HEK293 (cell line): ENCODE measurements at regions not wholly inside any gene's neighbourhood (a gene's known extent, or its start where the extent isn't known, plus 50 kb on each side); places are given as distances from the start of the nearest gene placed in this dataset.
A peak's percentile ranks its signal among the peaks of the same experiment; 100 is the strongest.

Source experiments
- CTCF ChIA-PET: fragments of 350-600 bp; formaldehyde crosslinking; extraction: SDS; loops from one replicate; lab custom pipeline; 2021; ENCODE audit warnings: antibody characterized with exemption; lab: Yijun Ruan, JAX
- POLR2A ChIA-PET: fragments of 300-600 bp; formaldehyde crosslinking; extraction: SDS; loops from one replicate; lab custom pipeline; 2020; ENCODE audit warnings: antibody characterized with exemption, inconsistent platforms; lab: Yijun Ruan, JAX
- H3K27ac ChIP-seq: fragments of 200-500 bp; sonication (Bioruptor generic); 2 replicates; pipeline ENCODE4 v1.5.1; 2014; ENCODE audit warnings: low read depth, low read length, control low read depth, inconsistent platforms; ENCODE audit errors: extremely low read depth
- H3K36me3 ChIP-seq, 2 experiments: fragments of 200-500 bp in 1 of 2; sonication (Bioruptor generic) in 1 of 2; 1 replicate in 1 of 2; 2 replicates in 1 of 2; pipeline ENCODE4 v1.5.1; 2014 to 2017; ENCODE audit warnings: inconsistent platforms in 2 of 2, low read length in 2 of 2; ENCODE audit not compliant: control insufficient read depth in 2 of 2, insufficient read depth in 1 of 2
- H3K4me1 ChIP-seq: fragments of 200-500 bp; sonication (Bioruptor generic); 2 replicates; pipeline ENCODE4 v1.5.1; 2014; ENCODE audit warnings: mild to moderate bottlenecking, low read length, inconsistent platforms; ENCODE audit not compliant: control insufficient read depth, insufficient read depth
- H3K4me3 ChIP-seq: 2 replicates; pipeline ENCODE4 v1.5.1; 2011; ENCODE audit warnings: low read depth, mild to moderate bottlenecking, control low read depth, low read length, moderate library complexity
- H3K9me3 ChIP-seq: fragments of 200-500 bp; sonication (Bioruptor generic); 2 replicates; pipeline ENCODE4 v1.5.1; 2014; ENCODE audit warnings: low read depth, low read length, inconsistent platforms; ENCODE audit not compliant: control insufficient read depth, insufficient read depth
- BCL6B ChIP-seq: fragments of 450-650 bp; formaldehyde crosslinking; IDR thresholded peaks from 2 replicates; pipeline ENCODE4 v1.5.1; 2017; ENCODE audit warnings: missing biosample characterization, missing genetic modification characterization
- FEZF1 ChIP-seq: fragments of 450-650 bp; formaldehyde crosslinking; IDR thresholded peaks from 2 replicates; pipeline ENCODE4 v1.5.1; 2016; ENCODE audit warnings: missing biosample characterization, missing genetic modification characterization
- INSM2 ChIP-seq: fragments of 450-650 bp; formaldehyde crosslinking; IDR thresholded peaks from 2 replicates; pipeline ENCODE4 v1.5.1; 2016; ENCODE audit warnings: missing biosample characterization, missing genetic modification characterization
- PBX3 ChIP-seq: sonication (generic); formaldehyde crosslinking; IDR thresholded peaks from 2 replicates; pipeline ENCODE4 v1.8.1; 2022; ENCODE audit warnings: mild to moderate bottlenecking, moderate library complexity, missing genetic modification reagents
- PRDM1 ChIP-seq: fragments of 450-650 bp; formaldehyde crosslinking; IDR thresholded peaks from 2 replicates; pipeline ENCODE4; 2016; ENCODE audit warnings: missing biosample characterization, missing genetic modification characterization
- REST ChIP-seq: fragments of 450-650 bp; formaldehyde crosslinking; IDR thresholded peaks from 2 replicates; pipeline ENCODE4 v1.5.1; 2016; ENCODE audit warnings: missing biosample characterization, missing genetic modification characterization
- ZNF10 ChIP-seq: fragments of 450-650 bp; formaldehyde crosslinking; IDR thresholded peaks from 2 replicates; pipeline ENCODE4 v1.5.1; 2017; ENCODE audit warnings: missing biosample characterization, missing genetic modification characterization
- ZNF146 ChIP-seq: fragments of 450-650 bp; formaldehyde crosslinking; IDR thresholded peaks from 2 replicates; pipeline ENCODE4 v1.5.1; 2016; ENCODE audit warnings: missing biosample characterization, missing genetic modification characterization
- ZNF214 ChIP-seq: fragments of 450-650 bp; formaldehyde crosslinking; IDR thresholded peaks from 2 replicates; pipeline ENCODE4 v1.5.1; 2017; ENCODE audit warnings: missing biosample characterization, mild to moderate bottlenecking, missing genetic modification characterization, borderline replicate concordance
- ZNF23 ChIP-seq: fragments of 450-650 bp; formaldehyde crosslinking; IDR thresholded peaks from 2 replicates; pipeline ENCODE4 v1.5.1; 2016; ENCODE audit warnings: missing biosample characterization, missing genetic modification characterization, borderline replicate concordance
- ZNF518A ChIP-seq: fragments of 450-650 bp; formaldehyde crosslinking; conservative IDR thresholded peaks from 2 replicates; pipeline ENCODE4 v1.5.1; 2016; ENCODE audit warnings: low read depth, missing biosample characterization, missing genetic modification characterization
- ZNF560 ChIP-seq: fragments of 450-650 bp; formaldehyde crosslinking; IDR thresholded peaks from 2 replicates; pipeline ENCODE4 v1.5.1; 2017; ENCODE audit warnings: missing biosample characterization, missing genetic modification characterization, borderline replicate concordance
- ZNF664 ChIP-seq: fragments of 450-650 bp; formaldehyde crosslinking; IDR thresholded peaks from 2 replicates; pipeline ENCODE4 v1.5.1; 2016; ENCODE audit warnings: missing biosample characterization, missing genetic modification characterization
- ZNF670 ChIP-seq: fragments of 450-650 bp; formaldehyde crosslinking; IDR thresholded peaks from 2 replicates; pipeline ENCODE4 v1.5.1; 2016; ENCODE audit warnings: missing biosample characterization, missing genetic modification characterization, low read depth
- ZNF843 ChIP-seq: fragments of 450-650 bp; formaldehyde crosslinking; IDR thresholded peaks from 2 replicates; pipeline ENCODE4 v1.5.1; 2016; ENCODE audit warnings: missing biosample characterization, missing genetic modification characterization
- ZSCAN4 ChIP-seq: fragments of 450-650 bp; formaldehyde crosslinking; IDR thresholded peaks from 2 replicates; pipeline ENCODE4 v1.5.1; 2017; ENCODE audit warnings: missing biosample characterization, missing genetic modification characterization

GRCh38 chr16:80081846-80082245 lies 458.9 kb upstream of the DYNLRB2 start:
- H3K4me1 ChIP-seq, result no peaks in the 10 kb centered on the region
- no peaks in the 10 kb centered on the region for H3K9me3 ChIP-seq
- ChIA-PET POLR2A (no interaction called here), CTCF (no interaction called here)
- TF ChIP-seq ZNF146 (tag by site-specific recombination) (no peak), FEZF1 (tag by site-specific recombination) (0 out of 2 replicates have a peak, but pooled peaks have one; percentile 41)
- no peak overlapping the region for H3K27ac ChIP-seq
- no peak overlapping the region for H3K4me3 ChIP-seq
- H3K36me3 ChIP-seq, result no peaks in the 10 kb centered on the region

- Histone ChIP-seq H3K4me3 (no peak overlapping the region), H3K4me1 (no peaks in the 10 kb centered on the region), H3K36me3 (no peaks in the 10 kb centered on the region), H3K27ac (no peak overlapping the region), H3K9me3 (no peaks in the 10 kb centered on the region)
- CTCF ChIA-PET, result interaction anchor here (0.8 kb wide), 2 partner anchors 14 to 82 kb away, joined by 3 to 5 read pairs; no protein-coding TSS in a partner anchor
- TF ChIP-seq BCL6B, result peak; percentile 13; the same call in 1 of the 2 replicates
- no peak for TF ChIP-seq ZNF518A (tag by site-specific recombination)
- POLR2A ChIA-PET, result no interaction called here
Measured at GRCh38 chr16:80080287-80080851, 460.4 kb upstream of the DYNLRB2 start.

- Histone ChIP-seq H3K4me3 (no peak overlapping the region), H3K27ac (no peak overlapping the region), H3K36me3 (no peaks in the 10 kb centered on the region), H3K4me1 (no peaks in the 10 kb centered on the region), H3K9me3 (no peaks in the 10 kb centered on the region)
- ChIA-PET POLR2A (no interaction called here), CTCF (interaction anchor here (0.6 to 0.9 kb wide), 2 partner anchors 12 to 362 kb away, joined by 3 to 6 read pairs; no protein-coding TSS in a partner anchor)
- no peak for TF ChIP-seq PRDM1 (tag by site-specific recombination)
- no peak for TF ChIP-seq PBX3 (CRISPR knock-in tag)
- TF ChIP-seq ZNF23 (tag by site-specific recombination), result no peak
- no peak for TF ChIP-seq REST (tag by site-specific recombination)
- no peak for TF ChIP-seq ZNF214 (tag by site-specific recombination)
- TF ChIP-seq ZNF664, result no peak
- no peak for TF ChIP-seq ZNF10
- TF ChIP-seq ZSCAN4 (tag by site-specific recombination), result no peak
- no peak for TF ChIP-seq INSM2 (tag by site-specific recombination)
- TF ChIP-seq ZNF843 (tag by site-specific recombination), result no peak
- no peak for TF ChIP-seq ZNF560 (tag by site-specific recombination)
- TF ChIP-seq ZNF670 (tag by site-specific recombination), result no peak
Measured at GRCh38 chr16:80079072-80079471, 461.7 kb upstream of the DYNLRB2 start.
